Transverse colon (tissue), 3 donors: ENCODE measurements at regions not wholly inside any gene's neighbourhood (a gene's known extent, or its start where the extent isn't known, plus 50 kb on each side); places are given as distances from the start of the nearest gene placed in this dataset.

Source experiments
- POLR2A ChIP-seq: fragments of 450-650 bp; IDR thresholded peaks from one replicate; pipeline ENCODE4 v1.6.1; 2016; ENCODE audit warnings: antibody characterized with exemption, mild to moderate bottlenecking, moderate library complexity
- TF ChIP-seq, protein P1 (sequence below), 5 experiments: fragments of 200-600 bp in 3 of 5; fragments of 450-650 bp in 2 of 5; sonication (generic) in 3 of 5; IDR thresholded peaks; 1 replicate in 2 of 5; 2 replicates in 3 of 5; pipeline ENCODE4 v1.5.1; 2016 to 2017; ENCODE audit warnings: antibody characterized with exemption in 5 of 5, inconsistent platforms in 3 of 5, mild to moderate bottlenecking in 2 of 5, moderate library complexity in 1 of 5

DNA sequence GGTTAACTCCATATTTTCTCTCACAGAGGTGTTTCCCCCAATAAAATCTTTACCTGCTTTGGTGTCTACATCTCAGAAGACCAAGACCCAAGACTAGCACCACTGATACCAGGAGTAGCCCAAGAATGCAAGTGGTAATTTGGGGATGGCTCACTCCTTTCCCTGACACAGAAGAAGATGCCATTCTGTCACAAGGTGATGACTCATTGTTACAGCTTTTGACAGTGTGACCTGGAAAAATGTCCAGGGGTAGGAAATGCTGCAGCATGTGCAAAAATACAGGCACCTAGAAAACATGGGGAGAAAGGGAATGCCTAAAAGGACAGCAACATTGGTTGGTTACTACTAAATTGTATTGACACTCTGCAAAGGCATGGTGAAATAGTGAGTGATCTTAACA, 254.0 kb upstream of the GJE1 start:
- TF ChIP-seq, protein P1, sequence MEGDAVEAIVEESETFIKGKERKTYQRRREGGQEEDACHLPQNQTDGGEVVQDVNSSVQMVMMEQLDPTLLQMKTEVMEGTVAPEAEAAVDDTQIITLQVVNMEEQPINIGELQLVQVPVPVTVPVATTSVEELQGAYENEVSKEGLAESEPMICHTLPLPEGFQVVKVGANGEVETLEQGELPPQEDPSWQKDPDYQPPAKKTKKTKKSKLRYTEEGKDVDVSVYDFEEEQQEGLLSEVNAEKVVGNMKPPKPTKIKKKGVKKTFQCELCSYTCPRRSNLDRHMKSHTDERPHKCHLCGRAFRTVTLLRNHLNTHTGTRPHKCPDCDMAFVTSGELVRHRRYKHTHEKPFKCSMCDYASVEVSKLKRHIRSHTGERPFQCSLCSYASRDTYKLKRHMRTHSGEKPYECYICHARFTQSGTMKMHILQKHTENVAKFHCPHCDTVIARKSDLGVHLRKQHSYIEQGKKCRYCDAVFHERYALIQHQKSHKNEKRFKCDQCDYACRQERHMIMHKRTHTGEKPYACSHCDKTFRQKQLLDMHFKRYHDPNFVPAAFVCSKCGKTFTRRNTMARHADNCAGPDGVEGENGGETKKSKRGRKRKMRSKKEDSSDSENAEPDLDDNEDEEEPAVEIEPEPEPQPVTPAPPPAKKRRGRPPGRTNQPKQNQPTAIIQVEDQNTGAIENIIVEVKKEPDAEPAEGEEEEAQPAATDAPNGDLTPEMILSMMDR (IDR thresholded peaks at IDR 0.05), result no peak
- no peak for TF ChIP-seq POLR2A
